ENCODE measurements at regions not wholly inside any gene's neighbourhood (a gene's known extent, or its start where the extent isn't known, plus 50 kb on each side); places are given as distances from the start of the nearest gene placed in this dataset.

DNA sequence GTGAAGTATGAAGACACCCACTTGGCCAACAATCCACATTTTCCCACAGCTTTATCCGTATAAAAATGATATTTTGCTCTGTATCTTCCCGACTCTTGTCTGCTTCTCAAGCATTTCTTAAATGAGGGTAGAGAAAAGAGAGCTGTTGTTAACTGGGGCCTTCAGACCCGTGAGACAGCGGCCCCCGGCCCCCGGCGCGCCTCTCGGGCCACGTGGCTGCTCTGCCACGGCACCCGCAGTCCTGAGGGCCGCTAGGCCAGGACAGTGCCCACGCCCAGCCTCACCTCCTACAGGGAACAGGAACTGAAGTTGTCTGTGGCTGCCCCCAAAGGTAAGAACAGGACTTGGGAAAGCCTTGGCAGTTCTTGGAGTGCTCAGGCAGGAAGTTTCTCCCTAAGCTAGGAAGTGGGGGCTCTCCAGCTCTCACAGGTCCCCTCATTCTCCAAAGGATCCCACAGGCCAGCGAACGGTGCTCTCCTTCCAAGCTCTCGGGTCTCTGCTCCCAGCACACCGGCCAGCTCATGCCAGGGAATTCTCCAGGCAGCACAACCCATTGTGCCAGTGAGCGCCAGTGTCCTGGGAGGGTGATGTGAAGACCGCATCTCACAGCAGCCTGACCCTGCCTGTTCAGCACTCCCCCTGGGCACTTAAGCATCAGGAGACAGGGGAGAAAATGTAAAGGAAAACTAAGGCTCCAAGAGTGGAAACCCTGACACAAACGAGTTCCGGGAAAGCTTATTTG, 230.3 kb upstream of the PFKP start:
- DNase-seq (ENCODE audit: low read depth, low spot score) = no peak
- no peak overlapping the region for H3K4me3 ChIP-seq (ENCODE audit: low read length)

DNA sequence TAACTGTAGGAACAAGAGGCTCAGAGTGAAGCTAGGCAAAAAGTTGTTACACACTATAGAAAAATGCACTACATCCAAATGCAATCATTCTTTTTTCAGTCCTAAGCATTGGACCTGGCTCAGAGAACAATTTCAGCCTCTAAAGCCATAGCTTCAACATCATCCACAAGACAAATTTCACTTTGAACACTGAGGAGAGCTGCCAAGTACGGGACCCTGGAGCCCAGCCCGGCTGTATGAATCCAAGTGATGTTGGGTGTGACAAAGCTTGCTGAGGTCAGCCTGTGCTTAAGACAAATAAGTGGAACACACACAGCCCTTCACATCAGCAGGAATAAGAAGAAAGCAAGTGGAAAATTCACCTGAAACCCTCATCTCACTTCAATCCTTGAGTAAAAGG, 233.1 kb upstream of the PFKP start:
- H3K4me3 ChIP-seq (ENCODE audit: low read length) = no peak overlapping the region
- DNase-seq (ENCODE audit: low read depth, low spot score) = no peak

DNA sequence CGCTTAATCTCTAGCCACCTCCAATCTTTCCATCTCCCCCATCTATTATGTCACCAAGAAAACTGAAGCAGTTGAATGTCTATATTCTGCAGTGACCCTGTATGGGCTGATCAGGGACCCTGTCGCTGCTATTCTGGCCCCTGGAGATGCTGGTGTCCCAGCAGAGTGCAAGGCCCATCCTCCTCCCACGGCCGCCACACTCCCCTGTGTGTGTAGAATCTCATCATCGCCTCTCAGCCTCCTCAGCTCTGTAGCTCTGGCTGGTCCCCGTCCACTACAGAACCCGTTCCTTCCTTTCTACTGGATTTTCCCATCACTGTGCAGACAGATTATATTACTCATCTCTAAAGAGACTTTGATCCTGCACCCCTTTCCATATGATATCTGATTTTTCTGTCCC, 235.8 kb upstream of the PFKP start:
- no peak for DNase-seq (ENCODE audit: low read depth, low spot score)
- H3K4me3 ChIP-seq (ENCODE audit: low read length) = no peak overlapping the region

DNA sequence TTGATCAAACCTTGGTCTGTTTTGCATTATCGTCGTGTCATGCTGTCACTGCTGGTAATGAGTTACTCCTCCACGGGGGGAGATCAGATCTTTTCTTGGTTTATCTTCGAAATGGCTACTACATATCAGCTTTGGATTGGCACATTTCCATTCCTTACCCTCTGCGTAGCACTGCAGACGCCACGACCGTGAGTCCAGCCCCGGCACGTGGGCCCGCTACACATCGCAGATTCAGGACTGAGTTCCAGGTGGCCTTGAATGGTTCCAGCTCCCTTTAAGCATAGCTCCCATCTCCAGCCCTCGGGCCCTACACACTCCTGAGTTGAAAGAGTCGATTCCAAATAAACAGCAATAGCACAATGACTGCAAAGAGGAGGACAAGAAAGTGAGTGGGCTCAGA, 238.6 kb upstream of the PFKP start:
- H3K4me3 ChIP-seq (ENCODE audit: low read length) = no peak overlapping the region
- DNase-seq (ENCODE audit: low read depth, low spot score) = no peak

DNA sequence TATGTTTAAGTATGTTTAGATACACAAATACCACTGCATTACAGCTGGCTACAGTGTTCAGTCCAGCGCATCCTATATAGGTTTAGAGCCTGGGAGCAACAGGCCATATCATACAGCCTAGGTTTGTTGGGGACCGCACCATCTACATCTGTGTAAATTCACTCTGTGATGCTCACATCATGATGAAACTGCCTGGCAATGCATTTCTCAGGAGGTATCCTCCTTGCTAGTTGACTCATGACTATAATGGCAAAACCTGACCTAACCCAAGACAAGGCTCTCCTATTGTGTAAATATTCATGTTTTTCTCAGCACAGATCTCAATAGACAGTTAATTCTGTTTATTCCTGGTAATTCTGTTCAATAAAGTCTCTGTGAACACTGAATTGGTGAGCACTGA, 240.7 kb upstream of the PFKP start:
- H3K4me3 ChIP-seq (ENCODE audit: low read length) = no peak overlapping the region
- no peak for DNase-seq (ENCODE audit: low read depth, low spot score)

DNA sequence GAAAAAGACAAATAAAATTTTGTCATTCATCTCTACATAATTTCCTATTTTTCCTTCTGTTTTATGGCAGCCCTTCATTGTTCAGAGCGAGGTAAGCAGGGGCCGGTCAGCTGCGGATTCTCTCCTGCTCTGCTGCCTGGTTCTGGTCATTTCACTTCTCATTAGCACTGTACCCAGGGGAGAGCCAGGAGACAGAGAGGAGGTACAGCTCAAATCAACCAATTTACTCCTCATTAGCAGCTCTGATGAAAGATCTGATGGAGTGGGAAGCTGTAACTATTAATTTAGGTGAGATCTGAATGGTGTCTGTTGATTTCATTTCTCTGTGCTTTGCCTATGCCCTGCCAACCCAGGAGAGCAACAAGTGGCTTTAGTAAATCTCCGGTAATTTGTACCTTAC, 241.5 kb upstream of the PFKP start:
- H3K4me3 ChIP-seq (ENCODE audit: low read length) = no peak overlapping the region
- no peak for DNase-seq (ENCODE audit: low read depth, low spot score)

DNA sequence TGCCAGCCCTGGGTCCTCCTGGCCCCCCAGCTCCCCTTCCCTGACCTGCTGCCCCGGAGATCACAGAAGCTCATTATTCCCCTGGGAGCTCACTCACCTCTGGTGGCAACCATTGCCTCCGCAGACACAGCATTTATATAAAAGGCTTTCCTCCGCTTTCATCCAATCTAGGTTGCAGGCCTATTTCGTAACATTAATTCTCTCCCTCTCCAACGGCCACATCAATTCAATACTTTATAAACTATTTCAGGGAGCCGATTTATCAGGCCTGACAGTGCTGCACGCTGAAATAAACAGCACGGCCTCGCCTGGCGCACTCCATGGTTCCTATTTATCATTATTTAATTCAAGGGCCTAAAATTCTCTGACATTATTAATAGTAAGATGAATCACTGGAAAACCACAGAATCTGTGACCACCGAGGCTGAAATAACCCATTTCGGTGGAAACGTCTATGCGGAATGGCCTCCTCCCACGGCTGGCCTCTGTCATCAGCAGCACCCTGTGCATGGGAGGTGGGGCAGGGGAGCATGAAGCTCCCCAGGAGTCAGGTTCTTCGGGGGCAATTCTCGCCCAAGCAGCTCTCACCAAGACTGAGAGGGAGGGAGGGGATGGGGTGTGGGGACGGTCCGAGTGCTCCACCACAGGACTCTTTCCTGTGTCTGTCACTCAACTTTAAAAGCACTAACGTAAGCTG, 249.3 kb upstream of the PFKP start:
- no peak for DNase-seq (ENCODE audit: low read depth, low spot score)
- no peak overlapping the region for H3K4me3 ChIP-seq (ENCODE audit: low read length)

DNA sequence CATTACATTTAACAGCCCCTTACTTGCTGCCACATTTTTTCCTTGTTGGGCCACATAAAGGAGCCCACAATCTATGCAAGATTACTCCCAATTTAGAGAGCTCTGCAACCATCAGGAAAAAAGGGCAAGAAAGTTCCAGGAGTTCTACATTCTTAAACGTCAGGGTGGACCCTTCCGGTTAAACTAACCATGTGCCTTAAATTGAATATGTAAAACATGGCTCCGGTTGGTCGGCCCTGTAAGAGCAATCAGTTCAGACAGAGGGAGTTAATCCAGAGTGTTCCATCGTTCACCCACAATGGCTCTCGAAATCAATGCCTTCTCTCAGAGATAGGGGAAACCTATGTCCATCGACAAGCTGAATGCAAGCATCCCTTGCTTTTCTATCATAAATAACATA, 253.7 kb upstream of the PFKP start:
- DNase-seq (ENCODE audit: low read depth, low spot score) = no peak
- no peak overlapping the region for H3K4me3 ChIP-seq (ENCODE audit: low read length)

DNA sequence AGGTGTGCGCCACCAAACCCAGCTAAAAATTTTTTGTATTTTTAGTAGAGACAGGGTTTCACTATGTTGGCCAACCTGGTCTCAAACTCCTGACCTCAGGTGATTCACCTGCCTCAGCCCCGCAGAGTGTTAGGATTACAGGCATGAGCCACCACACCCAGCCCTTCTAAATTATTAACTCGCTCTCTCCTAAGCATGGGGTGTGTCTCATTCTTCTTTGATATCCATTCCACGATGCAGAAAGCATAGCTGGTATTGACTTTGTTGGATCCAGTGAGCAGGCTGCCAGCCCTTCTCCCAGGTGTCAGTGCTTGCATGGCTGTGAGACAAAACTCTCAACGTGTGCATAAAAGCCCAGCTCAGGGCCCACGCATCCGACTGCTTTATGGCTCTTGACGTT, 254.1 kb upstream of the PFKP start:
- no peak for DNase-seq (ENCODE audit: low read depth, low spot score)

DNA sequence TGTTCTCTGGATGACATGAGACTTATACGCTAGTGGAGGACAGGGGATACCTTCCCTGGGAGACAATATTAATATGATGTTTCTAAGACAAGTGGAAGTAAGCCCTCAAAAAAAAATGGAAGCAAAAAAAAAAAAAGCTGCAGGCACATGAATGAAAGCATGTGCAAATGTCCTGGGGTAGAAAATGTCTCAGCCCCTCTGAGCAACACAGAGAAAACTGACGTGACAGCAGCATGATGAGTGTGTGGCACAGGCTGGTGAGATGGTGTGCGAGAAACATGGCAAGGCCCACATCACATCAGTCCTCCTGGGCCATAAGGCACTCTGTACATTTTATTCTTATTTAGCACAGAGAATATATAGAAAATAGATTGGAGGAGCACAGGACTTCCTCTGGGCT, 254.7 kb upstream of the PFKP start:
- H3K4me3 ChIP-seq (ENCODE audit: low read length) = no peak overlapping the region
- DNase-seq (ENCODE audit: low read depth, low spot score) = no peak

More for the DNA sequence above, 254.1 kb upstream of the PFKP start:
- H3K4me3 ChIP-seq (ENCODE audit: low read length) = no peak overlapping the region

DNA sequence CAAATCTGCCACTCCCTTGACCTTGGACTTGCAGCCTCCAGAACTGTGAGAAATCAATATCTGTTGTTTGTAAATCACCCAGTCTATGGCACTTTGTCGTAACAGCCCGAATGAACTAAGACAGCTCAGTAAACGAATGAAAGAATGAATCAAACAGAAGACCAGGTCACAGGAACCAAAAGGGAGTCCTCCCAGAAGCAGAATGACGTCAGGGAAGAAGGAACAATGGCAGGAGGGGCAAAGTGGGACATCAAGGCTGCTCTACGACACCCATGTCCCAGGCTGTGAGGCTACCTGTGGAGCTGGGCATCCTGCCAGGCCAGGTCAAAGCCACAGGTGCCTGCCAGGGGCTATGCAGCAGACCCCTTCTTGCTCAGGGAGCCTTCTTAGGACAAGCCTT, 267.2 kb upstream of the PFKP start:
- DNase-seq (ENCODE audit: low read depth, low spot score) = no peak
- H3K4me3 ChIP-seq (ENCODE audit: low read length) = no peak overlapping the region

DNA sequence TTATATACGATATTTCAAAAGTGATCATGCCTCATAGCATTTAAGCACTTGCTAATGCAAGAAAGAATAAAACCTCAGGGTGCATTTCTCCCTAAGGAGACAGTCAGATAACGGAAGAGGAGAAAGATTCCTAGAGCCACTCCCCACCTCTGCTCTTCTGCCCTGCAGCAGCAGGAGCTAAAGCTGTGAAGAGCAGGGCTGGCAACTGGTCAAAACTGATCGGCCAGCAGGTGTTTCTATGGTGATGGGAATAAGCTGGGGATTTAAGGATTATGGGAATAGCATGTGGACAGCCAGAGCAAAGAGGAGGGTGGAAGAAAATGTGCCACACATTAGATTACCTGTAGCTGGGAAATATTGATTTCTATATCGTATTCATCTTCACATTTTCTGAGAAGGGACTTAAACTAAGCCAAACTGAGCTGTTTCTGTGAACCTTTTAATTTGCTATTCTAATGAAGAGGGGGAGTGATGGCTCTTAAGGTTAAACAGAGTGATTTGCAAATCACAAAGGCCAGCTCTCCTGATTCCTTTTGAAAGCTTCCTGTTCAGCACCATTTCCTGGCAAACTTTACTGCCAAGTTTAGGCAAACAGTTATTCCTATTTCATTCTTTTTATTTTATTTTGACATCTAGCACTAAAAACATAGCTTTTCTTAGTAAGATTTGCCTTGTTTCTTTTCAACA, 268.9 kb upstream of the PFKP start:
- no peak for DNase-seq (ENCODE audit: low read depth, low spot score)
- H3K4me3 ChIP-seq (ENCODE audit: low read length) = no peak overlapping the region

DNA sequence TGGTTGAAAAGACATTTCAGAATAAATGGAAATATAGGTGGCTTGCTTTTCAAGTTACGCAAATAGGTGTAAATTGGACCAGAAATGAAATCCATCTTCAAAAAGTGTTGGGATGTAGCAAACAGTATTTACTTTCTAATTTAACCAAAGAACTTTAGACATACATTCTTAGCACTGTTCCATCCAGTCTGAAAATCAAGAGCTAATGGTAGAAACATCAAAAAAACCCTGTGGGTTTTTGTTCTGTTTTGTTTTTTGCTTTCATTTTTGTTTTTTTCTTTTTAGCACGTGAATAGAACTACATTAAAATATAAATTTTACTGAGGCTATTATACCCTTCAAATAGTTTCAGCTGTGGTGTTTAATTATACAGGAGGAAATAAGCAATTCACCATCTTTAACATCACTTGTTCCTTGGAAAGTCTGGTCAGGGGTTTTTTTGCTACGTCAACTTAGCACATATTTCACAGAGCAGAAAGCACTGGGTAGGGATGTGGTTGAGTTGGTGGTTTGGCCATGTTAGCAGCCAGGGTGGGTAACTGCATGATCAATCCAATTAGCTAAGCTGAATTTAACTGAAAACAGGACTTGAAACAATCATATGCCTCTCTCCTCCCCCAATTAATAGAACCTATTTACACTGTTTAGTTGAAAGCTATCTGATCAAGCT, 275.4 kb upstream of the PFKP start:
- H3K4me3 ChIP-seq (ENCODE audit: low read length) = peak overlapping the region; percentile 15; the same call in 1 of the 2 replicates
- peak; percentile 95 for DNase-seq (ENCODE audit: low read depth, low spot score)

DNA sequence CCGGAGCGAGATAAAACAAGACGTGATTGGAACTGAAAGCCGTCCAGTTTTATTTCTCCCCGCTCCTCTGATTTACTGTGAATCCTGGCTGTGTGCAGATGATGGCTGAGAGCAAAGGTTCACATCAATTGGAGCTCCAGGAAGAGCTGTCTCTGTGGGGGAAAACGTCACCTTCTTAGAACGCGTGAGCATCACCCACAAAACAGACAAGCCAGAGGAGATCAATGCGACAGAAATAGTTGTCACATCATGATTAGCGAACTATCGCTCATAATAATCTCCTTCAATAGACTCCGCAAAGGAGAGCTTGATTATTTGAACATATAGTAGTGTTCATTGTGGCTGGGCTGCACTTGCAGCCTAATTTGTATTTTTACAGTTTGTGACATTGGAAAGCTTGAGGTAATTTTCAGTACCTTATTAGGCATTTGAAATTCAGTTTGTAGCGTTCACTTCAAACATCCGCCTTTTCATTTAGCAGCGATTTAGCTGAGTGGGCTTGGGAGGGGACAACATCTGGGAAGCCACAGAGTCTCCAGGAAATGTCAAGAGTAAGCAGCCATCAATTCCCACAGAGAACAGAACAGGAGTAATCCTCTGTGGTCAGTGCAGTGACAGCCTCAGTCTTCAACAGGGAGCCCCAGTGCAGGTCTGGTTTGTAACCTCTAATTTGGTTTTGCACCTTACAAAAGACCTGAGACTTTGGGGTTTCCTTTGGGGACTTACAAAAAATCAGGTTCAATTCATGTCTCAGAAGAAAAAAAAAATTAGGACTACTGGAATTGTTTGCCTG, 276.8 kb upstream of the PFKP start:
- peak; percentile 26 for DNase-seq (ENCODE audit: low read depth, low spot score)
- no peak overlapping the region for H3K4me3 ChIP-seq (ENCODE audit: low read length)

DNA sequence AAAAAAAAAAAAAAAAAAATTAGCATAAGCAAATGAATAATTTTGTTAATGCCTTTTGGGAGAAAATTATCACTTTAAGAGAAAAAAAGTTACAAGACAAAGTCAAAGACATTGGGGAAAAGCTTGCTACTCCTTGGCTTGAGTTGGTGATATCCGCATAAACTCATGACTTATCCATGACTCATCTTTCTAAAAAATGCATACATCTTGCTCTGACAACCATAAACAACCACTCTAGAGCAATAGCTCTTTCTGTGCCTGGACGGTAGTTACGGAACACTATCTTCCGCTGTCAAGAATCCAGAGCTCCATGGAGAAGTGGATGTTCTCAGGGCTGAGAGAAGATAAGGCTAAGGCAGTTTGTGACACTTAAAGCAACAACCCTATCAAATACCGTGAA, 281.1 kb upstream of the PFKP start:
- DNase-seq (ENCODE audit: low read depth, low spot score) = no peak
- H3K4me3 ChIP-seq (ENCODE audit: low read length) = no peak overlapping the region

DNA sequence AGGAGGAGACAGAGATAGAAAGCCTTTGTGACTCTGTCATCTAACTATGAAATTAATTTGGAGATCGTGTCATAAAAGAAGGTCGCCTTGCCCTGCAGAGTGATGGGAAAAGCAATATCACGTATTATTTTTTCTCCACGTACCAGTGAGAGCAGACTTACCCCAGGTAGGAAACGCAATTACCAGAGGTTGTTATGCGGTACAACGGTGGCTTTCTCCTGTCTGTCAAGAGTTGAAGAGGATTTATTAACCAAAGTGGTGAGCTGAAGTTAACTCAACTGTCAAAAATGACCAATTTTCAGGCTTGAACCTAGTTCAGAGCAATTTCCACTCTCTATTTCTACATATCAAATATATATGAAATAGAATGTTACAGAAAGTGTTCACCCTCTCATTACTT, 282.6 kb upstream of the PFKP start:
- H3K4me3 ChIP-seq (ENCODE audit: low read length) = no peak overlapping the region
- no peak for DNase-seq (ENCODE audit: low read depth, low spot score)

DNA sequence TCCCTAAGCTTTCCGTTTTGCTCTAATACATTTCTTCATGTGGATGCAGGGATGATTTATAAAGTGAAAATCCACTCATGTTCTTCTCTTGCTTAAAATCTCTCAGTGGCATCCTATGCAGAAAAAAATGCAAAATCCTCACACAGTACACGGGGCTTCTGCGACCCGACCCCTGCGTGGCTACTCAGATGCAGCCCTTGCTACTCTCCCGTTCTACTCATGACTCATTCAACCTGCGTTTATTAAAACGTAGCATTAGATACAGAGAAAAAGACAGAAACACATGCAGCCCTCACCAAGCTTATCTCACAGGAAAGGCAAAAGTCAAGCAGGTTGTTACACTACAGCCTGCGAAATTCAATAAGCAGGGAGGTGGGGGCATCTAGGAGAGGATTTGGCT, 284.4 kb upstream of the PFKP start:
- H3K4me3 ChIP-seq (ENCODE audit: low read length) = no peak overlapping the region
- DNase-seq (ENCODE audit: low read depth, low spot score) = no peak

DNA sequence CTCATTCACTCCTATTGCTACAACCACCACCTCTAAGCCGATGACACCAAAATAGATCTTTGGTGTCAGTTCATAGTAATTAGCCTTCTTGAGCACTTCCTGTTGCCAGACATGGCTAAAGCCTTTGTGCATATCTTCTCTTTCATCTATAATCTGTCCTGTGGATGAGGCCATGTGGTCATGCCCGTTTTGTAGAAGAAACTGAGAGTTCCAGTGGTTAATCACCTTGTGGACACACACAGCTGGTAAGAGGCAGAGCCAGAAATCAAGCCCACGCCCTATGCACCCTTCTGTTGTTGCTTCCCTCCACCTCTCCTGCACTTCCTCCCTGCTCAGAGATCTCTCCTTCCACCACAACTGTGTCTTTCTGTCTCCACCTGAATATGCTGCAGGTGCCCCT, 285.1 kb upstream of the PFKP start:
- no peak overlapping the region for H3K4me3 ChIP-seq (ENCODE audit: low read length)
- peak; percentile 21 for DNase-seq (ENCODE audit: low read depth, low spot score)

DNA sequence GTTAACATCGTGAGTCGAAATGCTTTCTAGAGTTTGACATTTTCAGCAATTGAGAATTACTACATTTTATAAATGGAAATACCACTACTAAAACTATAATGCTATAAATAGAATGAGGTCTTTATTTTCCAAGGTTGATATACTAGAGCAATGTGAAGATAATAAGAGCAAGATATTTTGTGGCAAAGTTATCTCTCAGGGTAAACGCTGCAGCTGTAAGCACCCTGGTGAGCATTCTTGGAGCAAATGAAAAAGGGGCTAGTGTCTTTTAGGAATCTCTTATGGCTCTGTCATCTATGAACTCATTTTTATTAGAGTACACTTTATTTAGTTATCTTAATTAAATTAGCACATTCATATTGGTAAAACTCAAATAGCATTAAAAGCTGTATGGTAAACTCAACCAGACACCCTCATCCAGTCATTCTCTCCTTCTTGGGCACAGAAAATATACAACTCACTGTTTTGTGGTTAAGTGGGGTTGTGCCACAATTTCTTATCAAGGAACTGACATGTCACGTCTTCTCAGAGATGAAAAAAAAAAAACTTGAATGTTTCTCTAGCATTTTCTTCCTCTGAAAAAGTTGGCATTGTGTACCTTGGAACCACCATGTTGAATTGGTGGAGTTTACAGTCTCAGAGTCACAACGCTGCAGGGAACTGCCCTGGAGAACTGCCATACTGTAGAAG, 289.5 kb upstream of the PFKP start:
- H3K4me3 ChIP-seq (ENCODE audit: low read length) = no peak overlapping the region
- peak; percentile 89 for DNase-seq (ENCODE audit: low read depth, low spot score)

Data from Jurkat, Clone E6-1 (cell line).